H1 (cell line): ENCODE measurements at regions not wholly inside any gene's neighbourhood (a gene's known extent, or its start where the extent isn't known, plus 50 kb on each side); places are given as distances from the start of the nearest gene placed in this dataset.

Source experiments
- CTCF ChIA-PET: fragments of 300-600 bp; sonication (Branson Sonifier 250); formaldehyde crosslinking; loops from one replicate; lab custom pipeline; 2021; ENCODE audit not compliant: partially characterized antibody; lab: Charles Lee
- POLR2A ChIA-PET: fragments of 300-600 bp; sonication (Branson Sonifier 250); formaldehyde crosslinking; loops from one replicate; lab custom pipeline; 2021; ENCODE audit warnings: inconsistent platforms; ENCODE audit not compliant: partially characterized antibody; lab: Charles Lee
- DNase-seq, 2 experiments: peaks; one replicate each; pipeline versions ENCODE4 v3.0.0 to v3.0.0-alpha.2; 2010 to 2022; ENCODE audit warnings: low spot score in 2 of 2, low read depth in 1 of 2, mixed read lengths in 1 of 2
- FAIRE-seq: peaks from 2 replicates; lab custom pipeline; 2011; peaks lifted over from hg19 to GRCh38; lab: Jason Lieb, UNC
- H2AFZ ChIP-seq: 2 replicates; pipeline ENCODE4 v1.8.1; 2012; ENCODE audit warnings: low read length, inconsistent platforms
- H2AK5ac ChIP-seq: 2 replicates; pipeline ENCODE4 v1.6.1; 2013; ENCODE audit warnings: low read depth, low read length
- H2BK120ac ChIP-seq: replicated peaks from 2 replicates; pipeline ENCODE3; 2013; ENCODE audit warnings: low read depth, low read length, inconsistent platforms
- H2BK12ac ChIP-seq: 2 replicates; pipeline ENCODE4 v1.6.1; 2013; ENCODE audit warnings: low read depth, low read length
- H2BK15ac ChIP-seq: 2 replicates; pipeline ENCODE4 v1.6.1; 2013; ENCODE audit warnings: low read length
- H2BK20ac ChIP-seq: 2 replicates; pipeline ENCODE4 v1.6.1; 2013; ENCODE audit warnings: low read length
- H2BK5ac ChIP-seq: 2 replicates; pipeline ENCODE4 v1.6.1; 2013; ENCODE audit warnings: low read depth, low read length
- H3K14ac ChIP-seq: 2 replicates; pipeline ENCODE4 v1.6.1; 2013; ENCODE audit warnings: inconsistent platforms; ENCODE audit not compliant: insufficient read length
- H3K18ac ChIP-seq: 2 replicates; pipeline ENCODE4 v1.6.1; 2013; ENCODE audit warnings: low read length; ENCODE audit errors: extremely low read depth
- H3K23ac ChIP-seq: 2 replicates; pipeline ENCODE4 v1.6.1; 2013; ENCODE audit warnings: inconsistent platforms; ENCODE audit not compliant: insufficient read length
- H3K23me2 ChIP-seq: 2 replicates; pipeline ENCODE4 v1.6.1; 2013; ENCODE audit warnings: low read depth, low read length
- H3K27ac ChIP-seq: 2 replicates; pipeline ENCODE4 v1.6.1; 2011; ENCODE audit warnings: low read depth, low read length, inconsistent platforms
- H3K27me3 ChIP-seq, 4 experiments: replicated peaks in 1 of 4; 1 replicate in 1 of 4; 2 replicates in 3 of 4; pipeline versions ENCODE4 v1.6.1 to v1.8.1; 2011 to 2013; ENCODE audit warnings: low read length in 3 of 4, mild to moderate bottlenecking in 3 of 4, inconsistent platforms in 2 of 4, mixed read lengths in 2 of 4, moderate library complexity in 1 of 4; ENCODE audit not compliant: control insufficient read depth in 3 of 4, insufficient read depth in 3 of 4; ENCODE audit errors: extremely low read depth in 1 of 4
- H3K36me3 ChIP-seq, 4 experiments: 2 replicates each; pipeline versions ENCODE4 v1.6.1 to v1.8.1; 2011 to 2013; ENCODE audit warnings: mild to moderate bottlenecking in 4 of 4, low read length in 3 of 4, moderate library complexity in 2 of 4, control low read depth in 1 of 4, inconsistent platforms in 1 of 4; ENCODE audit not compliant: insufficient read depth in 4 of 4, control insufficient read depth in 2 of 4
- H3K4ac ChIP-seq: replicated peaks from 2 replicates; pipeline ENCODE3; 2013; ENCODE audit warnings: low read length, low read depth, mixed read lengths, inconsistent platforms; ENCODE audit not compliant: insufficient read length
- H3K4me1 ChIP-seq, 4 experiments: replicated peaks in 1 of 4; 1 replicate in 1 of 4; 2 replicates in 3 of 4; pipeline versions ENCODE4 v1.6.1 to v1.8.1; 2011 to 2013; ENCODE audit warnings: low read length in 3 of 4, inconsistent platforms in 2 of 4, mixed read lengths in 1 of 4; ENCODE audit not compliant: insufficient read depth in 4 of 4, control insufficient read depth in 3 of 4
- H3K4me2 ChIP-seq, 2 experiments: 2 replicates each; pipeline versions ENCODE4 v1.6.1 to v1.8.1; 2011 to 2013; ENCODE audit warnings: low read depth in 2 of 2, low read length in 2 of 2, control low read depth in 1 of 2, inconsistent platforms in 1 of 2, mild to moderate bottlenecking in 1 of 2; ENCODE audit not compliant: insufficient read depth in 1 of 2
- H3K4me3 ChIP-seq, 4 experiments: fragments of 200-600, 300-600 bp in 1 of 4; sonication (generic), shearing (Covaris generic), sonication (Bioruptor Twin) in 1 of 4; 2 replicates each; pipeline versions ENCODE4 v1.5.1 to v1.8.1; 2011 to 2016; ENCODE audit warnings: low read length in 4 of 4, low read depth in 3 of 4, control low read depth in 2 of 4, inconsistent platforms in 2 of 4, mild to moderate bottlenecking in 2 of 4, mixed read lengths in 1 of 4, moderate library complexity in 1 of 4; ENCODE audit not compliant: insufficient read depth in 2 of 4; ENCODE audit errors: extremely low read depth in 1 of 4
- H3K56ac ChIP-seq: replicated peaks from 2 replicates; pipeline ENCODE3; 2013; ENCODE audit warnings: low read depth, mild to moderate bottlenecking, mixed read lengths, low read length, inconsistent platforms; ENCODE audit not compliant: insufficient read length
- H3K79me1 ChIP-seq: 2 replicates; pipeline ENCODE4 v1.6.1; 2013; ENCODE audit warnings: low read depth, low read length, control low read depth
- H3K79me2 ChIP-seq, 2 experiments: 2 replicates each; pipeline versions ENCODE4 v1.6.1 to v1.8.1; 2012 to 2013; ENCODE audit warnings: low read length in 2 of 2, mild to moderate bottlenecking in 2 of 2, inconsistent platforms in 1 of 2; ENCODE audit not compliant: insufficient read depth in 2 of 2, control insufficient read depth in 1 of 2
- H3K9ac ChIP-seq, 4 experiments: replicated peaks in 1 of 4; 1 replicate in 1 of 4; 2 replicates in 3 of 4; pipeline versions ENCODE4 v1.6.1 to v1.8.1; 2011 to 2013; ENCODE audit warnings: low read depth in 3 of 4, low read length in 3 of 4, control low read depth in 2 of 4, mild to moderate bottlenecking in 2 of 4, moderate library complexity in 2 of 4, inconsistent platforms in 1 of 4; ENCODE audit errors: extremely low read depth in 1 of 4
- H3K9me3 ChIP-seq, 2 experiments: 2 replicates each; pipeline versions ENCODE4 v1.6.1 to v1.8.1; 2012 to 2013; ENCODE audit warnings: mild to moderate bottlenecking in 2 of 2, moderate library complexity in 2 of 2, control low read depth in 1 of 2, inconsistent platforms in 1 of 2, low read depth in 1 of 2, low read length in 1 of 2, mixed read lengths in 1 of 2; ENCODE audit not compliant: insufficient read depth in 2 of 2
- H4K20me1 ChIP-seq, 2 experiments: replicated peaks in 1 of 2; 2 replicates each; pipeline versions ENCODE3 to v1.8.1; 2011 to 2013; ENCODE audit warnings: inconsistent platforms in 2 of 2, low read length in 2 of 2, mild to moderate bottlenecking in 1 of 2; ENCODE audit not compliant: insufficient read depth in 2 of 2, control insufficient read depth in 1 of 2
- H4K5ac ChIP-seq: 2 replicates; pipeline ENCODE4 v1.6.1; 2013; ENCODE audit warnings: low read length, low read depth, mixed read lengths, inconsistent platforms; ENCODE audit not compliant: insufficient read length
- H4K8ac ChIP-seq: 2 replicates; pipeline ENCODE4 v1.8.0; 2013; ENCODE audit warnings: mild to moderate bottlenecking, moderate library complexity, low read length, inconsistent platforms; ENCODE audit not compliant: insufficient read depth; ENCODE audit errors: extremely low read depth
- H4K91ac ChIP-seq: replicated peaks from 2 replicates; pipeline ENCODE3; 2013; ENCODE audit warnings: low read length, mixed read lengths, inconsistent platforms; ENCODE audit not compliant: insufficient read length
- ASH2L ChIP-seq: fragments of 200-600, 300-600 bp; sonication (generic); IDR thresholded peaks from one replicate; pipeline ENCODE4 v1.7.1; 2017; ENCODE audit warnings: low read length
- BRCA1 ChIP-seq: IDR thresholded peaks from 2 replicates; pipeline ENCODE4 v1.6.1; 2012; ENCODE audit warnings: low read depth, low read length, improper control_type of control experiment
- CEBPB ChIP-seq: IDR thresholded peaks from 2 replicates; pipeline ENCODE4 v1.6.1; 2012; ENCODE audit warnings: low read depth, low read length
- CTBP2 ChIP-seq: IDR thresholded peaks from 2 replicates; pipeline ENCODE4 v1.7.0; 2011; ENCODE audit warnings: borderline replicate concordance, mild to moderate bottlenecking, moderate library complexity, mixed read lengths, low read length; ENCODE audit not compliant: insufficient read depth, insufficient read length
- HDAC6 ChIP-seq: IDR thresholded peaks from one replicate; pipeline ENCODE4 v1.7.1; 2012; ENCODE audit warnings: low read depth, mild to moderate bottlenecking, inconsistent platforms, low read length, moderate library complexity
- KDM5A ChIP-seq: fragments of 200-600 bp; IDR thresholded peaks from 2 replicates; pipeline ENCODE4 v1.7.1; 2012; ENCODE audit warnings: mild to moderate bottlenecking, low read length, inconsistent platforms, mixed read lengths
- RXRA ChIP-seq: IDR thresholded peaks from 2 replicates; pipeline ENCODE4 v1.6.1; 2011; ENCODE audit warnings: low read depth, mild to moderate bottlenecking, low read length, moderate library complexity; ENCODE audit not compliant: insufficient read depth
- SIN3A ChIP-seq, 2 experiments: IDR thresholded peaks in 1 of 2; conservative IDR thresholded peaks in 1 of 2; 2 replicates each; pipeline ENCODE4 v1.6.1; 2011 to 2012; ENCODE audit warnings: low read length in 2 of 2, improper control_type of control experiment in 1 of 2, low read depth in 1 of 2, mild to moderate bottlenecking in 1 of 2
- SP4 ChIP-seq: IDR thresholded peaks from 2 replicates; pipeline ENCODE4 v1.6.1; 2012; ENCODE audit warnings: low read length, inconsistent platforms
- TCF12 ChIP-seq: IDR thresholded peaks from 2 replicates; pipeline ENCODE4 v1.6.1; 2011; ENCODE audit warnings: low read depth, mild to moderate bottlenecking, low read length
- TEAD4 ChIP-seq: IDR thresholded peaks from 2 replicates; pipeline ENCODE4 v1.6.1; 2012; ENCODE audit warnings: low read depth, low read length, inconsistent platforms, mixed read lengths
- WGBS, 2 experiments: shearing (Covaris generic) in 1 of 2; methylation state at CpG; one replicate each; pipeline versions ENCODE4 v1.1.6 to v1.1.7; 2013 to 2015; ENCODE audit warnings: low lambda C conversion rate in 2 of 2, mixed read lengths in 2 of 2, inconsistent platforms in 1 of 2, low coverage in 1 of 2, missing lambda C conversion rate in 1 of 2; ENCODE audit not compliant: insufficient replicate concordance in 2 of 2, insufficient coverage in 1 of 2, insufficient read length in 1 of 2; ENCODE audit errors: extremely low coverage in 1 of 2, missing lambda C conversion rate in 1 of 2; 5-methylcytosine and 5-hydroxymethylcytosine counted together
- TF ChIP-seq, protein P1 (sequence below): IDR thresholded peaks from 2 replicates; pipeline ENCODE4 v1.6.1; 2012; ENCODE audit warnings: low read length, inconsistent platforms
- TF ChIP-seq, protein P2 (sequence below): IDR thresholded peaks from 2 replicates; pipeline ENCODE4 v1.6.1; 2012; ENCODE audit warnings: inconsistent platforms

DNA sequence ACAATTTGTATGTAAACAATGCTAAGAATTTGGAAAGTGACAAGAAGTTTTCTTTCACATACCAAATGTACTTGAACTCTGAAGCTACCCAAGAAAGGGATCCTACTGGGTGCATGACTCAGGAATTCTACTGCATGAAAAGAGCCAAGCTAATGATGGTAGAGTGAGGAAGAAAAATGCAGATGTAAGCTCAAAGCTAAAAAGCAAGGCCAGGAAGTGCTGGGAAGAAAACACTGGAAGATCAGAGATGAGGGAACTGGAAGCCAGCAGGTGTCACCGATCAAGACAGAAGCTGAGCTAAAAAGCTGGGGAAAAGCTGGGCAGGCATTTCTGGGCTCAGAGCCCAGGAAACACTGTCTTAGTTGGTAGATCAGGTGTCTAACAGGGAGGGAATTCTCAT is 449.1 kb downstream of the NKX6-1 start:
- no peak overlapping the region for H4K8ac ChIP-seq
- no peak overlapping the region for H3K14ac ChIP-seq
- no peak overlapping the region for H2BK12ac ChIP-seq
- DNase-seq (peak in 1 of 2 experiments; percentile 27), FAIRE-seq (peak; percentile 95)
- no peak overlapping the region for H3K56ac ChIP-seq
- H4K20me1 ChIP-seq, result no peaks in the 10 kb centered on the region
- H3K4ac ChIP-seq, result no peak overlapping the region
- no peak overlapping the region for H2BK20ac ChIP-seq
- H3K23me2 ChIP-seq, result no peaks in the 10 kb centered on the region
- no peaks in the 10 kb centered on the region for H3K36me3 ChIP-seq
- H2BK5ac ChIP-seq, result peak overlapping the region; percentile 73; the same call in 1 of the 2 replicates
- H3K4me1 ChIP-seq, result peaks cover 10 to 21% (median 13%) of the 10 kb centered on the region in 4 experiments; a peak in 5 of 7 replicates
- ChIA-PET POLR2A (no interaction called here), CTCF (interaction anchor here (1.5 kb wide), 1 partner anchor 20 kb away, joined by 3 read pairs; no protein-coding TSS in a partner anchor)
- no peak overlapping the region for H2BK120ac ChIP-seq
- no peak overlapping the region for H2AFZ ChIP-seq
- H4K5ac ChIP-seq, result no peak overlapping the region
- H4K91ac ChIP-seq, result no peak overlapping the region
- H3K79me1 ChIP-seq, result no peaks in the 10 kb centered on the region
- H3K9ac ChIP-seq, result no peak overlapping the region
- H3K27ac ChIP-seq, result peak overlapping the region; percentile 46; the same call in 1 of the 2 replicates
- H3K4me3 ChIP-seq, result peak overlapping the region in 1 of 4 experiments; percentile 3; a peak in 1 of 8 replicates
- H2AK5ac ChIP-seq, result no peak overlapping the region
- no peaks in the 10 kb centered on the region for H3K27me3 ChIP-seq
- no peak overlapping the region for H3K23ac ChIP-seq
- no peak overlapping the region; the same call in 1 of the 2 replicates for H3K18ac ChIP-seq
- H2BK15ac ChIP-seq, result no peak overlapping the region
- WGBS, 2 experiments, result 12% methylated on average over 1 of the region's 1 CpG; no CpG with 5 or more reads in 1 of the 2 experiments
- H3K9me3 ChIP-seq, result no peaks in the 10 kb centered on the region
- no peaks in the 10 kb centered on the region for H3K79me2 ChIP-seq
- H3K4me2 ChIP-seq, result peak overlapping the region; percentile 32 to 50; a peak in 3 of 4 replicates
- TF ChIP-seq SIN3A (conservative IDR thresholded peaks at IDR 0.05 in 1 of 2, IDR thresholded peaks at IDR 0.05 in 1 of 2; ENCODE audit: low read depth in 1 of 2, low read length in 2 of 2) (no peak), SP4 (no peak), CTBP2 (no peak), TEAD4 (peak; percentile 40; the same call in 1 of the 2 replicates), ASH2L (no peak), KDM5A (no peak), TCF12 (no peak), HDAC6 (no peak), CEBPB (no peak), BRCA1 (no peak), RXRA (no peak)
- TF ChIP-seq, protein P1, sequence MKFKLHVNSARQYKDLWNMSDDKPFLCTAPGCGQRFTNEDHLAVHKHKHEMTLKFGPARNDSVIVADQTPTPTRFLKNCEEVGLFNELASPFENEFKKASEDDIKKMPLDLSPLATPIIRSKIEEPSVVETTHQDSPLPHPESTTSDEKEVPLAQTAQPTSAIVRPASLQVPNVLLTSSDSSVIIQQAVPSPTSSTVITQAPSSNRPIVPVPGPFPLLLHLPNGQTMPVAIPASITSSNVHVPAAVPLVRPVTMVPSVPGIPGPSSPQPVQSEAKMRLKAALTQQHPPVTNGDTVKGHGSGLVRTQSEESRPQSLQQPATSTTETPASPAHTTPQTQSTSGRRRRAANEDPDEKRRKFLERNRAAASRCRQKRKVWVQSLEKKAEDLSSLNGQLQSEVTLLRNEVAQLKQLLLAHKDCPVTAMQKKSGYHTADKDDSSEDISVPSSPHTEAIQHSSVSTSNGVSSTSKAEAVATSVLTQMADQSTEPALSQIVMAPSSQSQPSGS, result no peak; the same call in 1 of the 2 replicates
- TF ChIP-seq, protein P2, sequence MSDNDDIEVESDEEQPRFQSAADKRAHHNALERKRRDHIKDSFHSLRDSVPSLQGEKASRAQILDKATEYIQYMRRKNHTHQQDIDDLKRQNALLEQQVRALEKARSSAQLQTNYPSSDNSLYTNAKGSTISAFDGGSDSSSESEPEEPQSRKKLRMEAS, result no peak
